ENCODE measurements at regions not wholly inside any gene's neighbourhood (a gene's known extent, or its start where the extent isn't known, plus 50 kb on each side); places are given as distances from the start of the nearest gene placed in this dataset.

GRCh38 chr3:186454881-186455703, 89.1 kb downstream of the CRYGS start:
- no peak for DNase-seq (ENCODE audit: low read depth in 1 of 2, low spot score in 1 of 2)
- Histone ChIP-seq H3K27ac (replicated peaks) (no peak overlapping the region), H3K27me3 (ENCODE audit: insufficient read depth, poor library complexity, severe bottlenecking) (no peaks in the 10 kb centered on the region), H3K4me3 (replicated peaks; ENCODE audit: insufficient read depth, low read length) (no peak overlapping the region)
- TF ChIP-seq REST (IDR thresholded peaks at IDR 0.05; ENCODE audit: insufficient replicate concordance, low read depth) (no peak), POLR2AphosphoS5 (IDR thresholded peaks at IDR 0.05; ENCODE audit: low read depth) (no peak), SPI1 (IDR thresholded peaks at IDR 0.05; ENCODE audit: borderline replicate concordance, low read depth) (no peak), CTCF (IDR thresholded peaks at IDR 0.05; ENCODE audit: insufficient read depth, low read length) (no peak), GABPA (IDR thresholded peaks at IDR 0.05; ENCODE audit: low read depth) (no peak)

GRCh38 chr3:186453531-186453930, 90.6 kb downstream of the CRYGS start:
- H3K27me3 ChIP-seq (ENCODE audit: insufficient read depth, poor library complexity, severe bottlenecking), result no peaks in the 10 kb centered on the region
- H3K27ac ChIP-seq (replicated peaks), result no peak overlapping the region
- H3K4me3 ChIP-seq (replicated peaks; ENCODE audit: insufficient read depth, low read length), result no peak overlapping the region
- TF ChIP-seq CTCF (IDR thresholded peaks at IDR 0.05; ENCODE audit: insufficient read depth, low read length) (no peak), SPI1 (IDR thresholded peaks at IDR 0.05; ENCODE audit: borderline replicate concordance, low read depth) (no peak), POLR2AphosphoS5 (IDR thresholded peaks at IDR 0.05; ENCODE audit: low read depth) (no peak), GABPA (IDR thresholded peaks at IDR 0.05; ENCODE audit: low read depth) (no peak), REST (IDR thresholded peaks at IDR 0.05; ENCODE audit: insufficient replicate concordance, low read depth) (no peak)
- no peak for DNase-seq (ENCODE audit: low read depth in 1 of 2, low spot score in 1 of 2)

GRCh38 chr3:186452517-186452916, 90.5 kb upstream of the DGKG start:
- H3K4me3 ChIP-seq (replicated peaks; ENCODE audit: insufficient read depth, low read length), result no peak overlapping the region
- no peak overlapping the region for H3K27ac ChIP-seq (replicated peaks)
- H3K27me3 ChIP-seq (ENCODE audit: insufficient read depth, poor library complexity, severe bottlenecking), result no peaks in the 10 kb centered on the region
- no peak for TF ChIP-seq CTCF (IDR thresholded peaks at IDR 0.05; ENCODE audit: insufficient read depth, low read length)
- no peak for TF ChIP-seq REST (IDR thresholded peaks at IDR 0.05; ENCODE audit: insufficient replicate concordance, low read depth)
- no peak for TF ChIP-seq POLR2AphosphoS5 (IDR thresholded peaks at IDR 0.05; ENCODE audit: low read depth)
- DNase-seq (ENCODE audit: low read depth in 1 of 2, low spot score in 1 of 2), result no peak

All from HL-60 (cell line).